PC-3 (cell line): ENCODE measurements at regions not wholly inside any gene's neighbourhood (a gene's known extent, or its start where the extent isn't known, plus 50 kb on each side); places are given as distances from the start of the nearest gene placed in this dataset.

ENCODE experiments used
- ATAC-seq: fragments of 200-7000 bp; cut with Tn5 transposase; 2 replicates; pipeline ENCODE4 v1.9.1; 2020; ENCODE audit warnings: mild to moderate bottlenecking, moderate library complexity
- BruUV-seq: library from RNA; stranded (reverse); fragments of 400-500 nt; replicated peaks from 2 replicates; lab custom pipeline; 2021; lab: Mats Ljungman, UMichigan
- CTCF ChIA-PET: fragments of 300-600 bp; sonication (Branson Sonifier 250); formaldehyde crosslinking; loops from one replicate; lab custom pipeline; 2022; ENCODE audit warnings: antibody characterized with exemption; lab: Charles Lee
- POLR2A ChIA-PET: fragments of 300-600 bp; sonication (Branson Sonifier 250); formaldehyde crosslinking; loops from one replicate; lab custom pipeline; 2022; ENCODE audit warnings: antibody characterized with exemption; ENCODE audit not compliant: unreplicated experiment; lab: Charles Lee
- DNase-seq: peaks from one replicate; pipeline ENCODE4 v3.0.0-alpha.2; 2015
- H2AFZ ChIP-seq: fragments of 300-600 bp; sonication (generic); 2 replicates; pipeline ENCODE4 v1.6.0; 2016; ENCODE audit warnings: antibody characterized with exemption, low read length
- H3F3A ChIP-seq: fragments of 300-600 bp; sonication (generic); one replicate; pipeline ENCODE4 v1.6.0; 2017; ENCODE audit warnings: antibody characterized with exemption, low read length, control low read depth, mild to moderate bottlenecking; ENCODE audit not compliant: unreplicated experiment
- H3K27ac ChIP-seq: fragments of 300-600 bp; sonication (generic); 2 replicates; pipeline ENCODE4 v1.5.1; 2016; ENCODE audit warnings: mild to moderate bottlenecking, low read length
- H3K27me3 ChIP-seq: fragments of 300-600 bp; sonication (generic); 2 replicates; pipeline ENCODE4 v1.6.1; 2016; ENCODE audit warnings: low read length, mixed read lengths
- H3K36me3 ChIP-seq: fragments of 300-600 bp; sonication (generic); 2 replicates; pipeline ENCODE4 v1.6.1; 2016; ENCODE audit warnings: low read depth, mixed run types, low read length, mixed read lengths
- H3K4me1 ChIP-seq: fragments of 300-600 bp; sonication (generic); 2 replicates; pipeline ENCODE4 v1.5.1; 2016; ENCODE audit warnings: low read length; ENCODE audit not compliant: insufficient read depth
- H3K4me2 ChIP-seq: fragments of 300-600 bp; sonication (generic); 2 replicates; pipeline ENCODE4 v1.6.0; 2016; ENCODE audit warnings: low read length
- H3K4me3 ChIP-seq: fragments of 300-600 bp; sonication (generic); 2 replicates; pipeline ENCODE4 v1.5.1; 2016; ENCODE audit warnings: mild to moderate bottlenecking, low read length, mixed read lengths
- H3K79me2 ChIP-seq: fragments of 300-600 bp; sonication (generic); 2 replicates; pipeline ENCODE4 v1.6.1; 2017; ENCODE audit warnings: low read length, mixed read lengths
- H3K9ac ChIP-seq: fragments of 300-600 bp; sonication (generic); 2 replicates; pipeline ENCODE4 v1.6.0; 2016; ENCODE audit warnings: mild to moderate bottlenecking, low read length
- H3K9me2 ChIP-seq: fragments of 300-600 bp; sonication (generic); replicated peaks from 2 replicates; pipeline ENCODE4 v1.6.1; 2016; ENCODE audit warnings: mixed run types, low read length, mixed read lengths
- H3K9me3 ChIP-seq: fragments of 300-600 bp; sonication (generic); 2 replicates; pipeline ENCODE4 v1.6.1; 2016; ENCODE audit warnings: low read length, mixed read lengths
- H4K20me1 ChIP-seq: fragments of 300-600 bp; sonication (generic); 2 replicates; pipeline ENCODE4 v1.6.1; 2016; ENCODE audit warnings: low read length, mixed read lengths
- CTCF ChIP-seq: fragments of 300-600 bp; sonication (generic); conservative IDR thresholded peaks from 2 replicates; pipeline ENCODE4 v1.5.1; 2017; ENCODE audit warnings: antibody characterized with exemption, low read depth, mild to moderate bottlenecking, low read length
- EZH2 ChIP-seq: fragments of 300-600 bp; sonication (generic); IDR thresholded peaks from one replicate; pipeline ENCODE4 v1.6.1; 2017; ENCODE audit warnings: antibody characterized with exemption, mild to moderate bottlenecking, low read length; ENCODE audit not compliant: unreplicated experiment
- EZH2phosphoT487 ChIP-seq: fragments of 300-600 bp; sonication (generic); IDR thresholded peaks from 2 replicates; pipeline ENCODE4 v1.6.1; 2018; ENCODE audit warnings: mild to moderate bottlenecking, antibody characterized with exemption, low read length, borderline replicate concordance
- intact Hi-C: fragments of 100-400 bp; cut with micrococcal nuclease; formaldehyde crosslinking; loops from 2 replicates; pipeline ENCODE4 v1.9.0; 2023

GRCh38 chr2:153028626-153029025, 310.2 kb downstream of the ARL6IP6 start:
- intact Hi-C loops, result no loop called here
- BruUV-seq, result no TSS peak
- Histone ChIP-seq H3K27me3 (peaks cover 12% of the 10 kb centered on the region; the same call in 1 of the 2 replicates), H2AFZ (no peak overlapping the region), H3K9ac (no peak overlapping the region), H3K4me2 (no peak overlapping the region), H3K79me2 (no peaks in the 10 kb centered on the region), H3K4me3 (no peak overlapping the region), H3K4me1 (no peaks in the 10 kb centered on the region), H3F3A (no peaks in the 10 kb centered on the region), H3K27ac (no peak overlapping the region), H3K9me3 (no peaks in the 10 kb centered on the region), H3K9me2 (no peaks in the 10 kb centered on the region), H4K20me1 (no peaks in the 10 kb centered on the region), H3K36me3 (no peaks in the 10 kb centered on the region)
- CTCF ChIA-PET, result no interaction called here
- ATAC-seq, result no peak
- no peak for DNase-seq
- TF ChIP-seq EZH2phosphoT487 (no peak), EZH2 (no peak), CTCF (no peak)
- POLR2A ChIA-PET, result no interaction called here

GRCh38 chr2:153027533-153027932, 309.1 kb downstream of the ARL6IP6 start:
- intact Hi-C loops, result no loop called here
- DNase-seq (no peak), ATAC-seq (no peak)
- Histone ChIP-seq H2AFZ (no peak overlapping the region), H3K4me3 (no peak overlapping the region), H3K27me3 (peaks cover 12% of the 10 kb centered on the region; the same call in 1 of the 2 replicates), H3K36me3 (no peaks in the 10 kb centered on the region), H3K27ac (no peak overlapping the region), H3K9ac (no peak overlapping the region), H3K4me2 (no peak overlapping the region), H3K79me2 (no peaks in the 10 kb centered on the region), H3K9me2 (no peaks in the 10 kb centered on the region), H3F3A (no peaks in the 10 kb centered on the region), H3K9me3 (no peaks in the 10 kb centered on the region), H3K4me1 (no peaks in the 10 kb centered on the region), H4K20me1 (no peaks in the 10 kb centered on the region)
- ChIA-PET POLR2A (no interaction called here), CTCF (no interaction called here)
- TF ChIP-seq CTCF (no peak), EZH2 (no peak), EZH2phosphoT487 (no peak)
- no TSS peak for BruUV-seq

GRCh38 chr2:153020201-153020600, 301.8 kb downstream of the ARL6IP6 start:
- DNase-seq, result no peak
- no peak overlapping the region for H3K4me2 ChIP-seq
- no peaks in the 10 kb centered on the region for H3F3A ChIP-seq
- H3K9ac ChIP-seq, result no peak overlapping the region
- no peaks in the 10 kb centered on the region for H3K27me3 ChIP-seq
- ATAC-seq, result no peak
- no peak for TF ChIP-seq EZH2phosphoT487
- no peak for TF ChIP-seq CTCF
- TF ChIP-seq EZH2, result no peak
- no TSS peak for BruUV-seq
- CTCF ChIA-PET, result no interaction called here
- no peak overlapping the region for H3K27ac ChIP-seq
- H3K9me2 ChIP-seq, result no peaks in the 10 kb centered on the region
- no peaks in the 10 kb centered on the region for H3K4me1 ChIP-seq
- H3K9me3 ChIP-seq, result 0 out of 2 replicates have a peak, but pooled peaks cover 3% of the 10 kb centered on the region
- no peak overlapping the region for H2AFZ ChIP-seq
- intact Hi-C loops, result no loop called here
- H3K36me3 ChIP-seq, result no peaks in the 10 kb centered on the region
- no peak overlapping the region for H3K4me3 ChIP-seq
- no peaks in the 10 kb centered on the region for H4K20me1 ChIP-seq
- POLR2A ChIA-PET, result no interaction called here
- no peaks in the 10 kb centered on the region for H3K79me2 ChIP-seq
